HepG2 (cell line): ENCODE measurements at regions not wholly inside any gene's neighbourhood (a gene's known extent, or its start where the extent isn't known, plus 50 kb on each side); places are given as distances from the start of the nearest gene placed in this dataset.
"Not testable (repeated sequence)": the region's sequence is repeated elsewhere in the genome, so short reads cannot be mapped to it uniquely, and the experiment has no call there.

Experiments used
- ATAC-seq: fragments of 200-7000 bp; cut with Tn5 transposase; 3 replicates; pipeline ENCODE4 v1.9.1; 2020; ENCODE audit warnings: mild to moderate bottlenecking, moderate library complexity
- BruUV-seq: library from RNA; stranded (reverse); fragments of 400-500 nt; replicated peaks from 2 replicates; lab custom pipeline; 2021; lab: Mats Ljungman, UMichigan
- CTCF ChIA-PET: fragments of 300-600 bp; formaldehyde crosslinking; extraction: SDS; loops from one replicate; lab custom pipeline; 2021; ENCODE audit warnings: low total read pairs, inconsistent platforms, low intra/inter-chr PET ratio; lab: Yijun Ruan, JAX
- POLR2A ChIA-PET: fragments of 350-600 bp; sonication (Branson Sonifier 250); formaldehyde crosslinking; loops from one replicate; lab custom pipeline; 2020; ENCODE audit warnings: antibody characterized with exemption, inconsistent platforms; lab: Yijun Ruan, JAX
- DNase-seq: peaks from one replicate; pipeline ENCODE4 v3.0.0-alpha.2; 2015; ENCODE audit warnings: low spot score
- FAIRE-seq: peaks from 3 replicates; lab custom pipeline; 2011; peaks lifted over from hg19 to GRCh38; lab: Jason Lieb, UNC
- H2AFZ ChIP-seq: one replicate; pipeline ENCODE4 v1.6.1; 2011; ENCODE audit warnings: low read length, inconsistent platforms
- H3K27ac ChIP-seq: fragments of 300-600 bp; 3 replicates; pipeline ENCODE4 v1.8.0; 2011; ENCODE audit warnings: mixed run types, mild to moderate bottlenecking, mixed read lengths, low read length, inconsistent platforms; ENCODE audit not compliant: insufficient read depth; ENCODE audit errors: extremely low read length
- H3K27me3 ChIP-seq, 2 experiments: fragments of 200-600 bp in 1 of 2; 2 replicates in 1 of 2; 3 replicates in 1 of 2; pipeline versions ENCODE4 v1.6.0 to v1.8.0; 2011; ENCODE audit warnings: low read length in 2 of 2, mild to moderate bottlenecking in 2 of 2, moderate library complexity in 2 of 2, inconsistent platforms in 1 of 2; ENCODE audit not compliant: insufficient read depth in 2 of 2, control insufficient read depth in 1 of 2
- H3K36me3 ChIP-seq, 2 experiments: fragments of 200-600 bp in 1 of 2; replicated peaks in 1 of 2; 2 replicates in 1 of 2; 3 replicates in 1 of 2; pipeline versions ENCODE4 v1.5.1 to v1.8.0; 2011; ENCODE audit warnings: low read length in 2 of 2, inconsistent platforms in 1 of 2; ENCODE audit not compliant: insufficient read depth in 2 of 2, control insufficient read depth in 1 of 2
- H3K4me1 ChIP-seq: 2 replicates; pipeline ENCODE4 v1.5.1; 2012; ENCODE audit warnings: low read length, inconsistent platforms; ENCODE audit not compliant: insufficient read depth
- H3K4me2 ChIP-seq: 2 replicates; pipeline ENCODE4 v1.6.0; 2011; ENCODE audit warnings: low read depth, low read length, inconsistent platforms
- H3K4me3 ChIP-seq, 3 experiments: fragments of 200-600 bp in 1 of 3; sonication (generic), shearing (Covaris generic) in 1 of 3; replicated peaks in 1 of 3; 2 replicates each; pipeline ENCODE4 v1.5.1; 2011 to 2016; ENCODE audit warnings: low read length in 3 of 3, inconsistent platforms in 2 of 3, low read depth in 2 of 3, mild to moderate bottlenecking in 2 of 3, control low read depth in 1 of 3, mixed read lengths in 1 of 3; ENCODE audit not compliant: insufficient read depth in 1 of 3
- H3K79me2 ChIP-seq: one replicate; pipeline ENCODE4 v1.6.1; 2011; ENCODE audit warnings: low read length, inconsistent platforms; ENCODE audit not compliant: insufficient read depth
- H3K9ac ChIP-seq: 2 replicates; pipeline ENCODE4 v1.6.0; 2011; ENCODE audit warnings: mild to moderate bottlenecking, low read depth, low read length, inconsistent platforms; ENCODE audit not compliant: insufficient read depth
- H3K9me3 ChIP-seq: 2 replicates; pipeline ENCODE4 v1.5.1; 2012; ENCODE audit warnings: mild to moderate bottlenecking, low read length
- H4K20me1 ChIP-seq: 2 replicates; pipeline ENCODE4 v1.6.0; 2011; ENCODE audit warnings: inconsistent platforms, mild to moderate bottlenecking, low read length, moderate library complexity; ENCODE audit not compliant: insufficient read depth
- BRF2 ChIP-seq: sonication (generic); formaldehyde crosslinking; IDR thresholded peaks from 2 replicates; pipeline ENCODE4 v1.8.1; 2022; ENCODE audit warnings: mild to moderate bottlenecking, missing genetic modification reagents
- MXD4 ChIP-seq: IDR thresholded peaks from 2 replicates; pipeline ENCODE4 v1.6.1; 2016; ENCODE audit warnings: mild to moderate bottlenecking, missing biosample characterization, missing genetic modification reagents
- SKIL ChIP-seq: sonication (generic); formaldehyde crosslinking; IDR thresholded peaks from 2 replicates; pipeline ENCODE4 v1.8.0; 2022; ENCODE audit warnings: missing genetic modification reagents, mild to moderate bottlenecking, moderate library complexity, borderline replicate concordance
- SRY ChIP-seq: sonication (generic); formaldehyde crosslinking; IDR thresholded peaks from 2 replicates; pipeline ENCODE4 v1.8.0; 2022; ENCODE audit warnings: mild to moderate bottlenecking, missing genetic modification reagents
- ZBTB38 ChIP-seq: sonication (generic); formaldehyde crosslinking; IDR thresholded peaks from 2 replicates; pipeline ENCODE4 v1.5.1; 2020; ENCODE audit warnings: mild to moderate bottlenecking, missing genetic modification reagents
- ZNF503 ChIP-seq: sonication (generic); formaldehyde crosslinking; IDR thresholded peaks from 2 replicates; pipeline ENCODE4 v1.4.0; 2020; ENCODE audit warnings: missing genetic modification reagents
- WGBS: methylation state at CpG from one replicate; pipeline ENCODE4 v1.1.6; 2017; ENCODE audit warnings: low lambda C conversion rate; 5-methylcytosine and 5-hydroxymethylcytosine counted together
- in situ Hi-C: cut with HindIII; loops from 2 replicates; pipeline ENCODE4 v1.10.0; 2017; ENCODE audit warnings: low pct_unique_long_range_greater_than_20kb; ENCODE audit not compliant: extremely low pct_ligation_motif_present
- intact Hi-C: fragments of 100-400 bp; cut with micrococcal nuclease; formaldehyde crosslinking; loops from one replicate; pipeline ENCODE4 v1.10.0; 2022; ENCODE audit not compliant: unreplicated experiment
- TF ChIP-seq, protein P1 (sequence below): sonication (generic); formaldehyde crosslinking; IDR thresholded peaks from 2 replicates; pipeline ENCODE4 v1.4.0; 2020; ENCODE audit warnings: missing genetic modification reagents

DNA sequence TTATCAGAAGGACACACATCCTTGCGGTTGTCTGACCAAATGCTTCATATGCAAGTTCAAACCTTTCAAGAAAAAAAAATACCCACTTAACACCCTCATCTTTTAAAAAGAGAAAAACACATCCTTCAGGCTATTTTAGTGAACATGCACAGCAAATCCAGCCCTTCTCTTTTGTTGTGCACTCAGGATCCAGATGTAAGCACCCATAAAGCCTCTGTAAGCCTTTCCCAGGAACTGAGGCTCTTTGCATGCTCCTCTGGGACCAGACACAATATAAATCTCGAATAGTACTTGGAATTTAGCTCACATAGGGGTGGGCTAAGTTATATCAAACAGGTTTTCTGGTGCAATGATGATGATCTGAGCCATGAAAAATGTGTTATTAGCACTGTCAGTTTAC, 308.8 kb upstream of the FAM98A start:
- CTCF ChIA-PET, result no interaction called here
- intact Hi-C loops (no loop called here), in situ Hi-C loops (no loop called here)
- DNase-seq (no peak), ATAC-seq (no peak), FAIRE-seq (no peak)
- Histone ChIP-seq H3K4me2 (no peak overlapping the region), H3K36me3 (no peaks in the 10 kb centered on the region), H3K27me3 (no peaks in the 10 kb centered on the region), H4K20me1 (no peaks in the 10 kb centered on the region), H3K27ac (no peak overlapping the region), H3K4me3 (no peak overlapping the region), H3K79me2 (no peaks in the 10 kb centered on the region), H3K9me3 (peaks cover 13% of the 10 kb centered on the region; the same call in 1 of the 2 replicates), H3K4me1 (no peaks in the 10 kb centered on the region), H2AFZ (no peak overlapping the region), H3K9ac (no peak overlapping the region)
- BruUV-seq, result no TSS peak
- POLR2A ChIA-PET, result no interaction called here
- 0% methylated on average over 2 of the region's 2 CpGs for WGBS
- no peak for TF ChIP-seq ZBTB38
- TF ChIP-seq BRF2, result no peak
- TF ChIP-seq MXD4 (CRISPR knock-in tag), result no peak
- no peak for TF ChIP-seq ZNF503 (CRISPR knock-in tag)
- TF ChIP-seq, protein P1, sequence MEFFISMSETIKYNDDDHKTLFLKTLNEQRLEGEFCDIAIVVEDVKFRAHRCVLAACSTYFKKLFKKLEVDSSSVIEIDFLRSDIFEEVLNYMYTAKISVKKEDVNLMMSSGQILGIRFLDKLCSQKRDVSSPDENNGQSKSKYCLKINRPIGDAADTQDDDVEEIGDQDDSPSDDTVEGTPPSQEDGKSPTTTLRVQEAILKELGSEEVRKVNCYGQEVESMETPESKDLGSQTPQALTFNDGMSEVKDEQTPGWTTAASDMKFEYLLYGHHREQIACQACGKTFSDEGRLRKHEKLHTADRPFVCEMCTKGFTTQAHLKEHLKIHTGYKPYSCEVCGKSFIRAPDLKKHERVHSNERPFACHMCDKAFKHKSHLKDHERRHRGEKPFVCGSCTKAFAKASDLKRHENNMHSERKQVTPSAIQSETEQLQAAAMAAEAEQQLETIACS (CRISPR knock-in tag), result no peak
- no peak for TF ChIP-seq SRY (CRISPR knock-in tag)
- TF ChIP-seq SKIL, result no peak

- H3K36me3 ChIP-seq, H4K20me1 ChIP-seq, DNase-seq, ATAC-seq, H3K4me2 ChIP-seq, H3K4me1 ChIP-seq, H3K9ac ChIP-seq, H3K79me2 ChIP-seq, in situ Hi-C loops, H2AFZ ChIP-seq, H3K4me3 ChIP-seq, H3K27me3 ChIP-seq, FAIRE-seq, POLR2A ChIA-PET, intact Hi-C loops, H3K9me3 ChIP-seq, BruUV-seq, CTCF ChIA-PET, H3K27ac ChIP-seq: not testable (repeated sequence)
- 79% methylated on average over 1 of the region's 1 CpG for WGBS
These were observed 307.0 kb upstream of the FAM98A start for GRCh38 chr2:33906129-33906528.
